OCI-LY1 (cell line): ENCODE measurements at regions not wholly inside any gene's neighbourhood (a gene's known extent, or its start where the extent isn't known, plus 50 kb on each side); places are given as distances from the start of the nearest gene placed in this dataset.

Experiments used
- CTCF ChIP-seq: fragments of 200-600 bp; sonication (generic), shearing (Covaris generic); IDR thresholded peaks from 2 replicates; pipeline ENCODE4 v1.5.1; 2017; ENCODE audit warnings: mild to moderate bottlenecking, antibody characterized with exemption, low read length, moderate library complexity, mixed read lengths
- EZH2 ChIP-seq: fragments of 200-600 bp; sonication (generic), shearing (Covaris generic); IDR thresholded peaks from 2 replicates; pipeline ENCODE4 v1.8.0; 2017; ENCODE audit warnings: borderline replicate concordance, mixed run types, mild to moderate bottlenecking, antibody characterized with exemption, low read length, moderate library complexity, mixed read lengths

- TF ChIP-seq CTCF (no peak), EZH2 (no peak)
Observed at GRCh38 chr4:123191728-123192127, 204.9 kb upstream of the SPRY1 start.
